GM12891 (cell line): ENCODE measurements at regions not wholly inside any gene's neighbourhood (a gene's known extent, or its start where the extent isn't known, plus 50 kb on each side); places are given as distances from the start of the nearest gene placed in this dataset.

ENCODE experiments used
- PAX5 ChIP-seq: IDR thresholded peaks from 2 replicates; pipeline ENCODE4 v1.6.1; 2011; ENCODE audit warnings: low read length, moderate library complexity, mild to moderate bottlenecking; ENCODE audit not compliant: insufficient read depth, severe bottlenecking
- POLR2A ChIP-seq: IDR thresholded peaks from 2 replicates; pipeline ENCODE4 v1.6.1; 2011; ENCODE audit warnings: low read depth, low read length, control low read depth
- POLR2AphosphoS5 ChIP-seq: IDR thresholded peaks from 2 replicates; pipeline ENCODE4 v1.6.1; 2011; ENCODE audit warnings: low read depth, low read length, control low read depth
- TAF1 ChIP-seq: IDR thresholded peaks from 2 replicates; pipeline ENCODE4 v1.6.1; 2011; ENCODE audit warnings: low read depth, low read length, control low read depth

DNA sequence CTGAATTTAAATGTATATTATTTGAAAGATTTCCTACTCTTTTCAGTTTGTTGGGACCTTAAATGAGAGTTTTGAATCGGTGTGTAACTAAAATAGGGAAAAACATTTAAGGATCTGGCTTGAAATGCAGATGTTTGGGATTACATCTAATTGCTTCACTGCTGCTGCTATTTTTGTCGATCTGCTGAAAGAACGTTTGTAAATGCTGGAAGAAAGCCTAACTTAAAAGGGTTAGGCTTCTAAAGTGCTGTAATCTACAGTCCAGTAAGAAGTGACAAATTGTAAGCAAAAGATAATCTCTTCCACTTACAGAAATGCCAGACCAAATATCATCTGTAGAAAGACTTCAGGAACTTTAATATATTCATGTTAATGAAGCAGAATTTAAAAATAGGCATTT is 691.6 kb downstream of the ZNF385D start:
- TF ChIP-seq POLR2A (no peak), POLR2AphosphoS5 (no peak), TAF1 (no peak), PAX5 (no peak)
